ENCODE measurements at regions not wholly inside any gene's neighbourhood (a gene's known extent, or its start where the extent isn't known, plus 50 kb on each side); places are given as distances from the start of the nearest gene placed in this dataset.

DNA sequence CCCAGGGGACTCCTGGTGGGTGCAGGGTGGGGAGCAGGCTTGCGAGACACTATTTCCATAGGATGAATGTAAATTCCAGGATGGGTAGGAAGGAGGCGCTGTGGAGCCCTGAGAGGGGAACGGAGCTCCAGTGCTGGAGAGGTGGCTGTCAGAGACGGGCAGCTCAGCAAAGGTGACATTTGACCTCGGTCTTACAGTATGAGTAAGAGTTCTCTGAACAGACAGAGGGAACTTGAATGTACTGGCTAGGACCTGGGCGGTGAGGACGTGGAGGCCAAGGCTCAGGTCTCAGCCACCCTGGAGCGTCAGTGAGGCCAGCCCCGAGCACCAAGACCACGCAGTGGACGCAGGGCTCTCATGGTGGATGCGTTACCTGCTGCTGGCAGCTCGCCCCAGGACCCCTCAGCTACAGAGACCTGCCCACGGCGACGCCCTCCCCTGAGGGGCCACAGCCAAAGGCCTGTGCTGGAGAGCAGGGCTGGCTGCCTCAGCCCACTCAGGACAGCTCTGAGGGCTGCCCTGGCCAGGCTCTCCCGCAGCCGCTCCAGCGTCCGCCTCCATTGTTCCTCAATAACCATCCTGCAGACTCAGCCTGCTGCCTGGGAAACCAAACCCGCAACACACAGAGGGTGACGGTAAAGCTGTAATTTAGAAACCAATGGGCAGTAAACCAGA lies 65.9 kb upstream of the TNRC6C start (continued):
- TF ChIP-seq, protein P1, sequence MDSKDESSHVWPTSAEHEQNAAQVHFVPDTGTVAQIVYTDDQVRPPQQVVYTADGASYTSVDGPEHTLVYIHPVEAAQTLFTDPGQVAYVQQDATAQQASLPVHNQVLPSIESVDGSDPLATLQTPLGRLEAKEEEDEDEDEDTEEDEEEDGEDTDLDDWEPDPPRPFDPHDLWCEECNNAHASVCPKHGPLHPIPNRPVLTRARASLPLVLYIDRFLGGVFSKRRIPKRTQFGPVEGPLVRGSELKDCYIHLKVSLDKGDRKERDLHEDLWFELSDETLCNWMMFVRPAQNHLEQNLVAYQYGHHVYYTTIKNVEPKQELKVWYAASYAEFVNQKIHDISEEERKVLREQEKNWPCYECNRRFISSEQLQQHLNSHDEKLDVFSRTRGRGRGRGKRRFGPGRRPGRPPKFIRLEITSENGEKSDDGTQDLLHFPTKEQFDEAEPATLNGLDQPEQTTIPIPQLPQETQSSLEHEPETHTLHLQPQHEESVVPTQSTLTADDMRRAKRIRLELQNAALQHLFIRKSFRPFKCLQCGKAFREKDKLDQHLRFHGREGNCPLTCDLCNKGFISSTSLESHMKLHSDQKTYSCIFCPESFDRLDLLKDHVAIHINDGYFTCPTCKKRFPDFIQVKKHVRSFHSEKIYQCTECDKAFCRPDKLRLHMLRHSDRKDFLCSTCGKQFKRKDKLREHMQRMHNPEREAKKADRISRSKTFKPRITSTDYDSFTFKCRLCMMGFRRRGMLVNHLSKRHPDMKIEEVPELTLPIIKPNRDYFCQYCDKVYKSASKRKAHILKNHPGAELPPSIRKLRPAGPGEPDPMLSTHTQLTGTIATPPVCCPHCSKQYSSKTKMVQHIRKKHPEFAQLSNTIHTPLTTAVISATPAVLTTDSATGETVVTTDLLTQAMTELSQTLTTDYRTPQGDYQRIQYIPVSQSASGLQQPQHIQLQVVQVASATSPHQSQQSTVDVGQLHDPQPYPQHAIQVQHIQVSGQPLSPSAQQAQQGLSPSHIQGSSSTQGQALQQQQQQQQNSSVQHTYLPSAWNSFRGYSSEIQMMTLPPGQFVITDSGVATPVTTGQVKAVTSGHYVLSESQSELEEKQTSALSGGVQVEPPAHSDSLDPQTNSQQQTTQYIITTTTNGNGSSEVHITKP (IDR thresholded peaks at IDR 0.05; ENCODE audit: partially characterized antibody): no peak
- TF ChIP-seq CBX3 (IDR thresholded peaks at IDR 0.05; ENCODE audit: borderline replicate concordance in 1 of 2, low read length in 2 of 2) (no peak), ZNF408 (CRISPR knock-in tag; IDR thresholded peaks at IDR 0.05; ENCODE audit: low read depth) (no peak), DMBX1 (CRISPR knock-in tag; IDR thresholded peaks at IDR 0.05; ENCODE audit: borderline replicate concordance) (no peak), ARNT (IDR thresholded peaks at IDR 0.05) (no peak), NUFIP1 (IDR thresholded peaks at IDR 0.05; ENCODE audit: partially characterized antibody) (no peak), SMARCA4 (IDR thresholded peaks at IDR 0.05) (no peak), ZNF12 (CRISPR knock-in tag; IDR thresholded peaks at IDR 0.05) (0 out of 2 replicates have a peak, but pooled peaks have one; percentile 20), ZNF75A (CRISPR knock-in tag; IDR thresholded peaks at IDR 0.05) (no peak), KAT7 (CRISPR knock-in tag; IDR thresholded peaks at IDR 0.05; ENCODE audit: borderline replicate concordance) (no peak), FOSL1 (tag; conservative IDR thresholded peaks at IDR 0.05) (peak; percentile 43), MTF1 (CRISPR knock-in tag; IDR thresholded peaks at IDR 0.05; ENCODE audit: borderline replicate concordance) (no peak), POLR2AphosphoS5 (IDR thresholded peaks at IDR 0.05; ENCODE audit: control insufficient read depth, insufficient read depth, low read depth, low read length) (no peak)
- TF ChIP-seq, protein P2, sequence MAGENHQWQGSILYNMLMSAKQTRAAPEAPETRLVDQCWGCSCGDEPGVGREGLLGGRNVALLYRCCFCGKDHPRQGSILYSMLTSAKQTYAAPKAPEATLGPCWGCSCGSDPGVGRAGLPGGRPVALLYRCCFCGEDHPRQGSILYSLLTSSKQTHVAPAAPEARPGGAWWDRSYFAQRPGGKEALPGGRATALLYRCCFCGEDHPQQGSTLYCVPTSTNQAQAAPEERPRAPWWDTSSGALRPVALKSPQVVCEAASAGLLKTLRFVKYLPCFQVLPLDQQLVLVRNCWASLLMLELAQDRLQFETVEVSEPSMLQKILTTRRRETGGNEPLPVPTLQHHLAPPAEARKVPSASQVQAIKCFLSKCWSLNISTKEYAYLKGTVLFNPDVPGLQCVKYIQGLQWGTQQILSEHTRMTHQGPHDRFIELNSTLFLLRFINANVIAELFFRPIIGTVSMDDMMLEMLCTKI (IDR thresholded peaks at IDR 0.05; ENCODE audit: partially characterized antibody): no peak
- TF ChIP-seq, protein P3, sequence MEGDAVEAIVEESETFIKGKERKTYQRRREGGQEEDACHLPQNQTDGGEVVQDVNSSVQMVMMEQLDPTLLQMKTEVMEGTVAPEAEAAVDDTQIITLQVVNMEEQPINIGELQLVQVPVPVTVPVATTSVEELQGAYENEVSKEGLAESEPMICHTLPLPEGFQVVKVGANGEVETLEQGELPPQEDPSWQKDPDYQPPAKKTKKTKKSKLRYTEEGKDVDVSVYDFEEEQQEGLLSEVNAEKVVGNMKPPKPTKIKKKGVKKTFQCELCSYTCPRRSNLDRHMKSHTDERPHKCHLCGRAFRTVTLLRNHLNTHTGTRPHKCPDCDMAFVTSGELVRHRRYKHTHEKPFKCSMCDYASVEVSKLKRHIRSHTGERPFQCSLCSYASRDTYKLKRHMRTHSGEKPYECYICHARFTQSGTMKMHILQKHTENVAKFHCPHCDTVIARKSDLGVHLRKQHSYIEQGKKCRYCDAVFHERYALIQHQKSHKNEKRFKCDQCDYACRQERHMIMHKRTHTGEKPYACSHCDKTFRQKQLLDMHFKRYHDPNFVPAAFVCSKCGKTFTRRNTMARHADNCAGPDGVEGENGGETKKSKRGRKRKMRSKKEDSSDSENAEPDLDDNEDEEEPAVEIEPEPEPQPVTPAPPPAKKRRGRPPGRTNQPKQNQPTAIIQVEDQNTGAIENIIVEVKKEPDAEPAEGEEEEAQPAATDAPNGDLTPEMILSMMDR (IDR thresholded peaks at IDR 0.05 in 2 of 3, conservative IDR thresholded peaks at IDR 0.05 in 1 of 3; ENCODE audit: insufficient read depth in 2 of 3, low read depth in 1 of 3, low read length in 3 of 3): peak; percentile 73 to 95 (median 82)
